ENCODE measurements at regions not wholly inside any gene's neighbourhood (a gene's known extent, or its start where the extent isn't known, plus 50 kb on each side); places are given as distances from the start of the nearest gene placed in this dataset.

- peaks cover 61% of the 10 kb centered on the region for H3K27me3 Mint-ChIP-seq (ENCODE audit: low read depth)
- WGBS (ENCODE audit: extremely low coverage, insufficient read length, low lambda C conversion rate): no CpG with 5 or more reads among the region's 8 CpGs
- H2BK120ac ChIP-seq (ENCODE audit: low read depth, low read length, poor library complexity, severe bottlenecking): no peak overlapping the region
Measured at GRCh38 chr5:130277522-130277921, 373.3 kb downstream of the CHSY3 start.

More at GRCh38 chr5:130277522-130277921, 373.3 kb downstream of the CHSY3 start:
- H2BK12ac ChIP-seq (ENCODE audit: insufficient read length, low read depth, low read length): no peak overlapping the region
- no peaks in the 10 kb centered on the region for H3K79me1 ChIP-seq (ENCODE audit: insufficient read depth, low read depth, low read length, poor library complexity, severe bottlenecking)
- Mint-ChIP-seq H3K27ac (no peak overlapping the region), H3K4me3 (no peak overlapping the region), H3K9me3 (no peaks in the 10 kb centered on the region), H3K36me3 (ENCODE audit: insufficient read depth in 1 of 3, low read depth in 3 of 3) (no peaks in the 10 kb centered on the region), H3K4me1 (peaks cover 3 to 4% of the 10 kb centered on the region in 2 experiments; a peak in 2 of 4 replicates)
- H3K79me2 ChIP-seq (ENCODE audit: insufficient read depth, low read length): no peaks in the 10 kb centered on the region
- H4K5ac ChIP-seq (ENCODE audit: insufficient read length, low read depth, low read length): no peak overlapping the region
- peak overlapping the region; percentile 43; the same call in 1 of the 2 replicates for H3K14ac ChIP-seq (ENCODE audit: insufficient read depth, low read length)
- H4K91ac ChIP-seq (ENCODE audit: insufficient read length, low read depth, low read length): no peak overlapping the region
- no peaks in the 10 kb centered on the region for H3K9me3 ChIP-seq (ENCODE audit: control insufficient read depth, low read depth, low read length)
- no peaks in the 10 kb centered on the region for H3K4me1 ChIP-seq (ENCODE audit: insufficient read depth, low read length)
- no peaks in the 10 kb centered on the region for H4K20me1 ChIP-seq (ENCODE audit: control insufficient read depth, insufficient read depth, insufficient read length)
- no peak overlapping the region for H3K4me2 ChIP-seq (ENCODE audit: insufficient read depth, insufficient read length, low read length)
- H3K9ac ChIP-seq (ENCODE audit: extremely low read depth, insufficient read length, low read length): no peak overlapping the region
- no peak overlapping the region for H3K18ac ChIP-seq (ENCODE audit: insufficient read length, low read depth, low read length)
- H3K56ac ChIP-seq (ENCODE audit: insufficient read length, low read depth, low read length): no peak overlapping the region
- no peak overlapping the region for H2AFZ ChIP-seq (ENCODE audit: low read length)
- peaks cover 4% of the 10 kb centered on the region; the same call in 1 of the 2 replicates for H3K27me3 ChIP-seq (ENCODE audit: insufficient read depth, low read length)
- no peak for DNase-seq
- H2BK15ac ChIP-seq (ENCODE audit: low read depth, low read length): no peak overlapping the region
- H3K4ac ChIP-seq (ENCODE audit: low read depth, low read length): no peak overlapping the region
- H3T11ph ChIP-seq (ENCODE audit: low read length): no peak overlapping the region
- H4K8ac ChIP-seq (replicated peaks; ENCODE audit: insufficient read length, low read depth, low read length): no peak overlapping the region
- no peak overlapping the region for H3K27ac ChIP-seq (ENCODE audit: insufficient read length, low read depth, low read length)
- H3K23me2 ChIP-seq (ENCODE audit: insufficient read length, low read depth, low read length, poor library complexity, severe bottlenecking): no peaks in the 10 kb centered on the region
- no peak overlapping the region for H2BK5ac ChIP-seq (ENCODE audit: insufficient read length, low read length)
- no peak overlapping the region for H3K23ac ChIP-seq (ENCODE audit: insufficient read length, low read depth, low read length)
- no peak overlapping the region for H2AK5ac ChIP-seq (ENCODE audit: insufficient read length, low read length)
- H2BK20ac ChIP-seq (ENCODE audit: low read depth, low read length, poor library complexity, severe bottlenecking): no peak overlapping the region
- no peak for TF ChIP-seq CTCF (conservative IDR thresholded peaks at IDR 0.05)
